ENCODE measurements at regions not wholly inside any gene's neighbourhood (a gene's known extent, or its start where the extent isn't known, plus 50 kb on each side); places are given as distances from the start of the nearest gene placed in this dataset.

DNA sequence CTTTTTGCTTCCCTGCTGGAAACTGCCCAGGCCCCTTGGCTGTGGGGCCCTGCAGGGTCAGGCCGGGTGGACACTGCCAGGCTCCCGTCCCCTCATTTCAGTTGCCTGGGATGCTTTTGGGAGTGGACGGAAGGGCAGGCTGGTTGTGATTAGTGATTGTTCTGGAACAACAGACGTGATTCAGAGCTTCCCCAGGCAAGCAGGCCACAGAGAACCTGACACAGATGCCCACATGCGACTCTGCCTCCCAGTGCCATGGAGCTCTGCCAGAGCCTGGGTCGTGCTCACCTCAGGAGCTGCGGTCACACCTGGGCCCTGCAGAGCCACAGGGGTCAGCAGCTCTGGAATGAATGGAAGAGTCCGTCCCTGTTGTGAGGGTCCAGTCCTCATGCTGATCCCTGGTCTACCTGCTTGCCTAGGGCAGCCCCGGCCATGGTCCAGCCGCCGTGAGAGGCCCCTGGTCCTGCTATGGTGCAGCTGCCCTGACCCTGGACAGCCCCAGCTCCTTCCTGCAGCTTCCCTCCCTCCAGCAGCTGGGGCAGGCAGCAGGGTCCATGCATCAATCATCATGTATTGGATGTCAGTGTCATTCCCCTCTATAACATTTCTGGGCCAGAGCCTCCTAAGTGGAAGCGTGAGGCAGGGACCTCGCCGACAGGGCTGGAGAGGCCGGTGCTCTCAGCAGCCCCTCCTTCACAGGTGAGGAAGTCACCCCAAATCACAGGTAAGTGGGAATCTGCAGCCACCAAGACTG lies 518.6 kb upstream of the MYT1L start:
- Histone ChIP-seq H3F3A (ENCODE audit: control insufficient read depth, insufficient read depth) (no peaks in the 10 kb centered on the region), H3K27me3 (ENCODE audit: control insufficient read depth, low read length) (no peaks in the 10 kb centered on the region), H4K20me1 (ENCODE audit: control insufficient read depth, insufficient read depth, low read depth, low read length) (no peaks in the 10 kb centered on the region), H3K9me2 (replicated peaks; ENCODE audit: control insufficient read depth, low read length) (no peaks in the 10 kb centered on the region), H3K4me3 (ENCODE audit: low read length) (no peak overlapping the region), H3K4me1 (ENCODE audit: control insufficient read depth, low read length) (no peaks in the 10 kb centered on the region), H3K9me3 (ENCODE audit: control insufficient read depth, insufficient read depth, low read length) (no peaks in the 10 kb centered on the region; the same call in 1 of the 2 replicates), H3K79me2 (ENCODE audit: control insufficient read depth, low read length) (no peaks in the 10 kb centered on the region), H3K27ac (ENCODE audit: low read depth, low read length) (no peak overlapping the region), H3K36me3 (ENCODE audit: control insufficient read depth, low read length) (no peaks in the 10 kb centered on the region), H3K4me2 (ENCODE audit: low read length) (no peak overlapping the region)
- no peak for TF ChIP-seq EZH2phosphoT487 (IDR thresholded peaks at IDR 0.05; ENCODE audit: borderline replicate concordance, low read length)
- TF ChIP-seq, protein P1, sequence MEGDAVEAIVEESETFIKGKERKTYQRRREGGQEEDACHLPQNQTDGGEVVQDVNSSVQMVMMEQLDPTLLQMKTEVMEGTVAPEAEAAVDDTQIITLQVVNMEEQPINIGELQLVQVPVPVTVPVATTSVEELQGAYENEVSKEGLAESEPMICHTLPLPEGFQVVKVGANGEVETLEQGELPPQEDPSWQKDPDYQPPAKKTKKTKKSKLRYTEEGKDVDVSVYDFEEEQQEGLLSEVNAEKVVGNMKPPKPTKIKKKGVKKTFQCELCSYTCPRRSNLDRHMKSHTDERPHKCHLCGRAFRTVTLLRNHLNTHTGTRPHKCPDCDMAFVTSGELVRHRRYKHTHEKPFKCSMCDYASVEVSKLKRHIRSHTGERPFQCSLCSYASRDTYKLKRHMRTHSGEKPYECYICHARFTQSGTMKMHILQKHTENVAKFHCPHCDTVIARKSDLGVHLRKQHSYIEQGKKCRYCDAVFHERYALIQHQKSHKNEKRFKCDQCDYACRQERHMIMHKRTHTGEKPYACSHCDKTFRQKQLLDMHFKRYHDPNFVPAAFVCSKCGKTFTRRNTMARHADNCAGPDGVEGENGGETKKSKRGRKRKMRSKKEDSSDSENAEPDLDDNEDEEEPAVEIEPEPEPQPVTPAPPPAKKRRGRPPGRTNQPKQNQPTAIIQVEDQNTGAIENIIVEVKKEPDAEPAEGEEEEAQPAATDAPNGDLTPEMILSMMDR (IDR thresholded peaks at IDR 0.05; ENCODE audit: low read depth, low read length, poor library complexity, severe bottlenecking): no peak

DNA sequence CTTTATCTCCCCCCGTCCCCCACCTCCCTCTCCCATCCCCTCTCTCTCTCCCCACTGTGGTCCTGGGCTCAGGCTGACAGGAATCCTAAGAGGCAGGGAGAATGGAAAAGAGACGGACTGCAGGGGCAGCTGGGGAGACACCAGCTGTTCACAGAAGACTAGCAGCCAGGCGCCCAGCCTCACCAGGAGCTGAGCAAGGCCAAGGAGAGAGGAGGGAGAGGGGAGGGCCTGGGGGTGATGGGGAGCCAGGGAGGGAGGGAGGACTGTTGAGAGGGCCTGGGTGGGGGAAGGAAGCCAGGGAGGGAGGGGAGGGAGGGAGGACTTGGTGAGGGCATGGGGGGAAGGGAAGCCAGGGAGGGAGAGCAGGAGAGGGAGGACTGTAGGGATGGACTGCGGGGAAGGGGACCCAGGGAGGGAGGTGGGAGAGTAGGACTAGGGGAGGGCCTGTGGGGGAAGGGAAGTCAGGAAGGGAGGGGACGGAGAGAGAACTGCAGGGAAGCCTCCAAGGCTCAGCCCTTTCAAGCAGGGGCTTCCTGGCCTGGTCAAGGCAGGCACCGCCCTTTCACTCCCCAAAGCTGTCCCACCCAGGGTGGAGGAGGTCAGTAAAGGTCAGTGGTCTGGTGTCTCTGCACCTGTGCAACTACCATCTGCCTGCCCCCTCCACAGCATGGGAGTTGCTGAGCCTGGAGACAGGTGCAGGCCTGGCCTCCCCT lies 517.7 kb upstream of the MYT1L start:
- Histone ChIP-seq H3K79me2 (ENCODE audit: control insufficient read depth, low read length) (no peaks in the 10 kb centered on the region), H3F3A (ENCODE audit: control insufficient read depth, insufficient read depth) (no peaks in the 10 kb centered on the region), H3K9me3 (ENCODE audit: control insufficient read depth, insufficient read depth, low read length) (no peaks in the 10 kb centered on the region; the same call in 1 of the 2 replicates), H3K27ac (ENCODE audit: low read depth, low read length) (no peak overlapping the region), H3K4me2 (ENCODE audit: low read length) (no peak overlapping the region), H3K9me2 (replicated peaks; ENCODE audit: control insufficient read depth, low read length) (no peaks in the 10 kb centered on the region), H3K4me1 (ENCODE audit: control insufficient read depth, low read length) (no peaks in the 10 kb centered on the region), H3K4me3 (ENCODE audit: low read length) (no peak overlapping the region), H3K36me3 (ENCODE audit: control insufficient read depth, low read length) (no peaks in the 10 kb centered on the region), H3K27me3 (ENCODE audit: control insufficient read depth, low read length) (no peaks in the 10 kb centered on the region), H4K20me1 (ENCODE audit: control insufficient read depth, insufficient read depth, low read depth, low read length) (no peaks in the 10 kb centered on the region)
- TF ChIP-seq, protein P1 (IDR thresholded peaks at IDR 0.05; ENCODE audit: low read depth, low read length, poor library complexity, severe bottlenecking): no peak
- TF ChIP-seq EZH2phosphoT487 (IDR thresholded peaks at IDR 0.05; ENCODE audit: borderline replicate concordance, low read length): no peak

DNA sequence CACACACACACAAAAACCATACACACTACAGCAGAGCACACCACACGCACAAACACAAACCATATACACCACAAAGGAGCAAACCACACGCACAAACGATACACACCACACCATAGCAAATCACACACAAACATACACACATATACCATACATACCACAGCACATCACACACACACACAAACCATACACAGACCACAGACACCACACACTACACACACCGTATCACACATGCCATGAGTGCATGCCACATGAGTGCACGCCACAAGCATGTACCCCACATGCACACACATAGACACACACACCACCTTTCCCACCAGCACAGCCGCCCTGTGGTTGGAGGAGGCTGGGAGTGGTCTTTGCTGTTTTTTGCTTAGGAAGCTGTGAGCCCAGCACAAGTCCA lies 517.1 kb upstream of the MYT1L start:
- Histone ChIP-seq H3K27ac (ENCODE audit: low read depth, low read length) (no peak overlapping the region), H3K27me3 (ENCODE audit: control insufficient read depth, low read length) (no peaks in the 10 kb centered on the region), H3K79me2 (ENCODE audit: control insufficient read depth, low read length) (no peaks in the 10 kb centered on the region), H3K9me2 (replicated peaks; ENCODE audit: control insufficient read depth, low read length) (no peaks in the 10 kb centered on the region), H3K9me3 (ENCODE audit: control insufficient read depth, insufficient read depth, low read length) (no peaks in the 10 kb centered on the region; the same call in 1 of the 2 replicates), H3K4me3 (ENCODE audit: low read length) (no peak overlapping the region), H3K4me1 (ENCODE audit: control insufficient read depth, low read length) (no peaks in the 10 kb centered on the region), H3K36me3 (ENCODE audit: control insufficient read depth, low read length) (no peaks in the 10 kb centered on the region), H4K20me1 (ENCODE audit: control insufficient read depth, insufficient read depth, low read depth, low read length) (no peaks in the 10 kb centered on the region), H3K4me2 (ENCODE audit: low read length) (no peak overlapping the region), H3F3A (ENCODE audit: control insufficient read depth, insufficient read depth) (no peaks in the 10 kb centered on the region)
- TF ChIP-seq, protein P1 (IDR thresholded peaks at IDR 0.05; ENCODE audit: low read depth, low read length, poor library complexity, severe bottlenecking): no peak

Measured in DOHH2 (cell line).